ENCODE measurements at regions not wholly inside any gene's neighbourhood (a gene's known extent, or its start where the extent isn't known, plus 50 kb on each side); places are given as distances from the start of the nearest gene placed in this dataset.

DNA sequence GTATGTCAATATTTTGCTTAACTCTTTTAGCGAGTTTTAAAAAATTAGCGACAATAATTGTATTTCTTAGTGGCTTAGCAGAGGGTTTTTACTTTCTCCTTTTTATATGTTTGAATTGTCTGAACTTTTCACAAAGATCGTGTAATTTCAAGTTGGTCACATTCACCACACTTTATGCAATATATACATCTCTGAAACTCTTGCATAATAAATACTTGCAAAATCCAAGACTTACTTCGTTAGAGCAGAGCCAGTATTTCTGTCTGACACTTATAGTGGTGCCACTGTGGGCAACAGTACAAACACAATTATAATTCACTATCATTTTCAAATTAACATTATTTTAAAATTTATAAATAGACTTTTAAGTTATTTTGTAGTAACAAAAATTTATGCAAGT, 62.0 kb downstream of the SUCNR1 start:
- Histone ChIP-seq H3K4me3 (ENCODE audit: low read depth in 1 of 2, low read length in 2 of 2) (no peak overlapping the region), H2AFZ (ENCODE audit: low read depth, low read length) (no peak overlapping the region), H4K20me1 (ENCODE audit: insufficient read depth, low read length) (no peaks in the 10 kb centered on the region), H3K4me2 (ENCODE audit: insufficient read depth, low read length) (no peak overlapping the region), H3K79me2 (ENCODE audit: insufficient read depth, low read length) (no peaks in the 10 kb centered on the region), H3K9ac (ENCODE audit: low read depth, low read length) (no peak overlapping the region), H3K9me3 (ENCODE audit: insufficient read depth, low read length, severe bottlenecking) (no peaks in the 10 kb centered on the region), H3K27me3 (ENCODE audit: insufficient read depth, low read length, poor library complexity) (no peaks in the 10 kb centered on the region), H3K27ac (ENCODE audit: low read length) (no peak overlapping the region), H3K4me1 (ENCODE audit: insufficient read depth, low read length) (no peaks in the 10 kb centered on the region), H3K36me3 (ENCODE audit: insufficient read depth, low read length) (no peaks in the 10 kb centered on the region)
- ATAC-seq (ENCODE audit: insufficient read depth, low read depth) (no peak), DNase-seq (no peak)
- TF ChIP-seq EZH2 (IDR thresholded peaks at IDR 0.05; ENCODE audit: borderline replicate concordance, low read depth, low read length, severe bottlenecking): no peak
- TF ChIP-seq, protein P1, sequence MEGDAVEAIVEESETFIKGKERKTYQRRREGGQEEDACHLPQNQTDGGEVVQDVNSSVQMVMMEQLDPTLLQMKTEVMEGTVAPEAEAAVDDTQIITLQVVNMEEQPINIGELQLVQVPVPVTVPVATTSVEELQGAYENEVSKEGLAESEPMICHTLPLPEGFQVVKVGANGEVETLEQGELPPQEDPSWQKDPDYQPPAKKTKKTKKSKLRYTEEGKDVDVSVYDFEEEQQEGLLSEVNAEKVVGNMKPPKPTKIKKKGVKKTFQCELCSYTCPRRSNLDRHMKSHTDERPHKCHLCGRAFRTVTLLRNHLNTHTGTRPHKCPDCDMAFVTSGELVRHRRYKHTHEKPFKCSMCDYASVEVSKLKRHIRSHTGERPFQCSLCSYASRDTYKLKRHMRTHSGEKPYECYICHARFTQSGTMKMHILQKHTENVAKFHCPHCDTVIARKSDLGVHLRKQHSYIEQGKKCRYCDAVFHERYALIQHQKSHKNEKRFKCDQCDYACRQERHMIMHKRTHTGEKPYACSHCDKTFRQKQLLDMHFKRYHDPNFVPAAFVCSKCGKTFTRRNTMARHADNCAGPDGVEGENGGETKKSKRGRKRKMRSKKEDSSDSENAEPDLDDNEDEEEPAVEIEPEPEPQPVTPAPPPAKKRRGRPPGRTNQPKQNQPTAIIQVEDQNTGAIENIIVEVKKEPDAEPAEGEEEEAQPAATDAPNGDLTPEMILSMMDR (IDR thresholded peaks at IDR 0.05; ENCODE audit: borderline replicate concordance, extremely low read depth, low read length, poor library complexity, severe bottlenecking): no peak

DNA sequence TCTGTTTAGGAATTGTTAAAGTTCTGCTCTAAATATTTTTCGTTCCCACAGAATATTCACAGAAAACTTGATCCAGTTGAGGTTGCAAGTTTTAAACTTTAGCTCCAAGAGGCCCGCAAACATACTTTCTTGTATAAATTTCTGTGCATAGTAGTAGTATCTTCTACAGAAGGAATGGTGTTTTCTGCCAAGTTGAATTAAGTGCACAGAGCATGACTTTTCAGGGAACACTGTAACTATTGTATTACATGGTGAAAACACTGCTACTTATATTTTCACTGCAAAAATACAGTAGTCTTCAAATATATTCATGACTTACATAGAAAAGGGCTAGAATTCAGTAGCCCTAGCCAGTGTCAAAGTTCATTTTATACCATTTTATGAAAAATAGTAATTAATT, 67.0 kb downstream of the SUCNR1 start:
- no peak for TF ChIP-seq EZH2 (IDR thresholded peaks at IDR 0.05; ENCODE audit: borderline replicate concordance, low read depth, low read length, severe bottlenecking)
- TF ChIP-seq, protein P1 (IDR thresholded peaks at IDR 0.05; ENCODE audit: borderline replicate concordance, extremely low read depth, low read length, poor library complexity, severe bottlenecking): no peak
- no peak overlapping the region for H2AFZ ChIP-seq (ENCODE audit: low read depth, low read length)
- DNase-seq: no peak
- no peak overlapping the region for H3K9ac ChIP-seq (ENCODE audit: low read depth, low read length)
- no peaks in the 10 kb centered on the region for H3K36me3 ChIP-seq (ENCODE audit: insufficient read depth, low read length)
- H3K4me1 ChIP-seq (ENCODE audit: insufficient read depth, low read length): no peaks in the 10 kb centered on the region
- no peaks in the 10 kb centered on the region for H3K27me3 ChIP-seq (ENCODE audit: insufficient read depth, low read length, poor library complexity)
- no peaks in the 10 kb centered on the region for H3K79me2 ChIP-seq (ENCODE audit: insufficient read depth, low read length)
- no peak overlapping the region for H3K4me3 ChIP-seq (ENCODE audit: low read depth in 1 of 2, low read length in 2 of 2)
- H4K20me1 ChIP-seq (ENCODE audit: insufficient read depth, low read length): no peaks in the 10 kb centered on the region
- no peaks in the 10 kb centered on the region for H3K9me3 ChIP-seq (ENCODE audit: insufficient read depth, low read length, severe bottlenecking)
- H3K27ac ChIP-seq (ENCODE audit: low read length): no peak overlapping the region
- no peak for ATAC-seq (ENCODE audit: insufficient read depth, low read depth)
- H3K4me2 ChIP-seq (ENCODE audit: insufficient read depth, low read length): no peak overlapping the region

DNA sequence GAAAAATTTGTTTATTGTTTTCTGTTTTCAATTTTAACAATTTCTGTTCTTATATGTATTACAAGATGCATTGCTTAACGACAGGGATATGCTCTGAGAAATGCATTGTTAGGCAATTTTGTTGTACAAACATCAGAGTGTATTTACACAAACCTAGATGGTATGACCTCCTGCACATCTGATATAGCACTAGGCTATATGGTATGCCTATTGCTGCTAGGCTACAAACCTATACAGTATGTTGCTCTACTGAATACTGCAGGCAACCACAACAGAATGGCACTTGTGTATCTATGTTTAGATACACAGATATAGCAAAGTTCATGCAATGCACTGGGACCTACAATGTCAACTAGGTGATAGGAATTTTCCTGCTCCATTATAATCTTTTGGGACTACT, 70.1 kb downstream of the SUCNR1 start:
- H3K4me3 ChIP-seq (ENCODE audit: low read depth in 1 of 2, low read length in 2 of 2): no peak overlapping the region
- no peak for DNase-seq

More for the DNA sequence above, 70.1 kb downstream of the SUCNR1 start:
- Histone ChIP-seq H3K9ac (ENCODE audit: low read depth, low read length) (no peak overlapping the region), H3K9me3 (ENCODE audit: insufficient read depth, low read length, severe bottlenecking) (no peaks in the 10 kb centered on the region), H3K4me2 (ENCODE audit: insufficient read depth, low read length) (no peak overlapping the region), H3K36me3 (ENCODE audit: insufficient read depth, low read length) (no peaks in the 10 kb centered on the region), H3K27ac (ENCODE audit: low read length) (no peak overlapping the region), H4K20me1 (ENCODE audit: insufficient read depth, low read length) (no peaks in the 10 kb centered on the region), H3K79me2 (ENCODE audit: insufficient read depth, low read length) (no peaks in the 10 kb centered on the region), H2AFZ (ENCODE audit: low read depth, low read length) (no peak overlapping the region), H3K27me3 (ENCODE audit: insufficient read depth, low read length, poor library complexity) (no peaks in the 10 kb centered on the region), H3K4me1 (ENCODE audit: insufficient read depth, low read length) (no peaks in the 10 kb centered on the region)
- ATAC-seq (ENCODE audit: insufficient read depth, low read depth): no peak
- no peak for TF ChIP-seq EZH2 (IDR thresholded peaks at IDR 0.05; ENCODE audit: borderline replicate concordance, low read depth, low read length, severe bottlenecking)
- TF ChIP-seq, protein P1 (IDR thresholded peaks at IDR 0.05; ENCODE audit: borderline replicate concordance, extremely low read depth, low read length, poor library complexity, severe bottlenecking): no peak

Measured in DND-41 (cell line).